ENCODE measurements at regions not wholly inside any gene's neighbourhood (a gene's known extent, or its start where the extent isn't known, plus 50 kb on each side); places are given as distances from the start of the nearest gene placed in this dataset.

- Histone ChIP-seq H3K79me2 (ENCODE audit: insufficient read depth, low read depth, low read length) (no peaks in the 10 kb centered on the region), H3K9me3 (ENCODE audit: low read length) (no peaks in the 10 kb centered on the region), H3K36me3 (ENCODE audit: insufficient read depth, low read length) (no peaks in the 10 kb centered on the region), H3K27ac (ENCODE audit: low read depth, low read length, poor library complexity, severe bottlenecking) (no peak overlapping the region), H3K9me2 (ENCODE audit: insufficient read depth, low read length) (no peaks in the 10 kb centered on the region), H3K4me1 (ENCODE audit: insufficient read depth, low read length, poor library complexity, severe bottlenecking) (no peaks in the 10 kb centered on the region), H3K4me3 (ENCODE audit: low read depth, low read length, poor library complexity, severe bottlenecking) (no peak overlapping the region), H2AFZ (ENCODE audit: low read length) (no peak overlapping the region), H4K20me1 (ENCODE audit: insufficient read depth, low read length) (no peaks in the 10 kb centered on the region), H3K4me2 (ENCODE audit: low read length) (no peak overlapping the region)
- CTCF ChIA-PET (ENCODE audit: unreplicated experiment): no interaction called here
- POLR2A ChIA-PET: no interaction called here
- intact Hi-C loops (cut with micrococcal nuclease; ENCODE audit: unreplicated experiment): no loop called here
- no peak for DNase-seq (ENCODE audit: low spot score)
- no peak for TF ChIP-seq CTCF (conservative IDR thresholded peaks at IDR 0.05; ENCODE audit: low read length)
- TF ChIP-seq EZH2phosphoT487 (IDR thresholded peaks at IDR 0.05; ENCODE audit: borderline replicate concordance, low read depth, low read length): no peak
- no TSS peak for BruUV-seq (replicated peaks)
Observed at GRCh38 chr3:159875116-159875515, 113.5 kb upstream of the IL12A start.

GRCh38 chr3:159877924-159878323 is 110.7 kb upstream of the IL12A start:
- no peaks in the 10 kb centered on the region for H3K9me3 ChIP-seq (ENCODE audit: low read length)
- H3K36me3 ChIP-seq (ENCODE audit: insufficient read depth, low read length): no peaks in the 10 kb centered on the region
- ChIA-PET CTCF (ENCODE audit: unreplicated experiment) (interaction anchor here (1.1 kb wide), 1 partner anchor 18 kb away, joined by 3 read pairs; no protein-coding TSS in a partner anchor), POLR2A (no interaction called here)
- no peak overlapping the region for H3K4me3 ChIP-seq (ENCODE audit: low read depth, low read length, poor library complexity, severe bottlenecking)
- intact Hi-C loops (cut with micrococcal nuclease; ENCODE audit: unreplicated experiment): no loop called here
- H2AFZ ChIP-seq (ENCODE audit: low read length): no peak overlapping the region
- no TSS peak for BruUV-seq (replicated peaks)
- TF ChIP-seq CTCF (conservative IDR thresholded peaks at IDR 0.05; ENCODE audit: low read length): no peak
- no peak for TF ChIP-seq EZH2phosphoT487 (IDR thresholded peaks at IDR 0.05; ENCODE audit: borderline replicate concordance, low read depth, low read length)
- no peak overlapping the region for H3K27ac ChIP-seq (ENCODE audit: low read depth, low read length, poor library complexity, severe bottlenecking)
- no peaks in the 10 kb centered on the region for H3K9me2 ChIP-seq (ENCODE audit: insufficient read depth, low read length)
- H3K79me2 ChIP-seq (ENCODE audit: insufficient read depth, low read depth, low read length): no peaks in the 10 kb centered on the region
- no peak for DNase-seq (ENCODE audit: low spot score)
- no peaks in the 10 kb centered on the region for H4K20me1 ChIP-seq (ENCODE audit: insufficient read depth, low read length)
- H3K4me1 ChIP-seq (ENCODE audit: insufficient read depth, low read length, poor library complexity, severe bottlenecking): no peaks in the 10 kb centered on the region
- no peak overlapping the region for H3K4me2 ChIP-seq (ENCODE audit: low read length)

- H3K4me1 ChIP-seq (ENCODE audit: insufficient read depth, low read length, poor library complexity, severe bottlenecking): no peaks in the 10 kb centered on the region
- H3K9me3 ChIP-seq (ENCODE audit: low read length): no peaks in the 10 kb centered on the region
- H3K27ac ChIP-seq (ENCODE audit: low read depth, low read length, poor library complexity, severe bottlenecking): no peak overlapping the region
- ChIA-PET CTCF (ENCODE audit: unreplicated experiment) (no interaction called here), POLR2A (interaction anchor here (0.7 kb wide), 1 partner anchor 123 kb away, joined by 3 read pairs; no protein-coding TSS in a partner anchor)
- no peak for DNase-seq (ENCODE audit: low spot score)
- no peak for TF ChIP-seq CTCF (conservative IDR thresholded peaks at IDR 0.05; ENCODE audit: low read length)
- no peak for TF ChIP-seq EZH2phosphoT487 (IDR thresholded peaks at IDR 0.05; ENCODE audit: borderline replicate concordance, low read depth, low read length)
- H3K36me3 ChIP-seq (ENCODE audit: insufficient read depth, low read length): no peaks in the 10 kb centered on the region
- BruUV-seq (replicated peaks): no TSS peak
- intact Hi-C loops (cut with micrococcal nuclease; ENCODE audit: unreplicated experiment): no loop called here
- no peaks in the 10 kb centered on the region for H3K79me2 ChIP-seq (ENCODE audit: insufficient read depth, low read depth, low read length)
- H3K4me2 ChIP-seq (ENCODE audit: low read length): no peak overlapping the region
- H3K4me3 ChIP-seq (ENCODE audit: low read depth, low read length, poor library complexity, severe bottlenecking): no peak overlapping the region
- H3K9me2 ChIP-seq (ENCODE audit: insufficient read depth, low read length): no peaks in the 10 kb centered on the region
- no peaks in the 10 kb centered on the region for H4K20me1 ChIP-seq (ENCODE audit: insufficient read depth, low read length)
- H2AFZ ChIP-seq (ENCODE audit: low read length): no peak overlapping the region
Observed at GRCh38 chr3:159879146-159879545, 109.5 kb upstream of the IL12A start.

Data from OCI-LY7 (cell line).